22Rv1 (cell line): ENCODE measurements at regions not wholly inside any gene's neighbourhood (a gene's known extent, or its start where the extent isn't known, plus 50 kb on each side); places are given as distances from the start of the nearest gene placed in this dataset.

Experiments
- CTCF ChIP-seq: fragments of 450-650 bp; IDR thresholded peaks from 2 replicates; pipeline ENCODE4 v1.5.1; 2017; ENCODE audit warnings: mild to moderate bottlenecking
- ZFX ChIP-seq: fragments of 450-650 bp; IDR thresholded peaks from 2 replicates; pipeline ENCODE4 v1.6.1; 2017; ENCODE audit warnings: antibody characterized with exemption, borderline replicate concordance

DNA sequence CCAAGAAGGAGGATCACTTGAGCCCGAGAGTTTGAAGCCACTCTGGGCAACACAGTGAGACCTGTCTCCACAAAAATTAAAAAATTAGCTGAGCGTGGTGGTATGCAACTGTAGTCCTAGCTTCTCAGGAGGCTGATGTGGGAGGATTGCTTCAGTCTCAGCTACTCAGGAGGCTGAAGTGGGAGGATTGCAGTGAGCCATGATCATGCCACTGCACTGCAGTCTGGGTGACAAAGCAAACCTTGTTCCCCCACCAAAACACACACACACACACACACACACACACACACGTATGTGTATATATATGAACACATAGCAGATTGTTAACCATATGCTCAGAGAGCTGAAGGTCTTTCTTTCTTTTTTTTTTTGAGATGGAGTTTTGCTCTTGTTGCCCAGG is 157.5 kb upstream of the MAST4 start:
- no peak for TF ChIP-seq CTCF
- TF ChIP-seq ZFX = no peak
